H1 (cell line): ENCODE measurements at regions not wholly inside any gene's neighbourhood (a gene's known extent, or its start where the extent isn't known, plus 50 kb on each side); places are given as distances from the start of the nearest gene placed in this dataset.

Source experiments
- CTCF ChIP-seq, 3 experiments: IDR thresholded peaks; 1 replicate in 2 of 3; 2 replicates in 1 of 3; pipeline versions ENCODE4 v1.5.1 to v1.6.1; 2011; ENCODE audit warnings: low read length in 3 of 3, mild to moderate bottlenecking in 3 of 3, inconsistent platforms in 2 of 3, low read depth in 1 of 3, moderate library complexity in 1 of 3; ENCODE audit not compliant: insufficient read depth in 1 of 3; ENCODE audit errors: control extremely low read depth in 1 of 3
- POLR2A ChIP-seq, 2 experiments: IDR thresholded peaks; 1 replicate in 1 of 2; 2 replicates in 1 of 2; pipeline ENCODE4 v1.6.1; 2011; ENCODE audit warnings: low read depth in 2 of 2, low read length in 2 of 2, mild to moderate bottlenecking in 2 of 2; ENCODE audit errors: control extremely low read depth in 1 of 2

GRCh38 chr4:84312426-84313012 lies 186.6 kb downstream of the NKX6-1 start:
- TF ChIP-seq POLR2A (IDR thresholded peaks at IDR 0.05; ENCODE audit: control extremely low read depth in 1 of 2, low read depth in 2 of 2, low read length in 2 of 2) (no peak), CTCF (IDR thresholded peaks at IDR 0.05; ENCODE audit: control extremely low read depth in 1 of 3, insufficient read depth in 1 of 3, low read depth in 1 of 3, low read length in 3 of 3) (no peak)
